HCT116 (cell line): ENCODE measurements at regions not wholly inside any gene's neighbourhood (a gene's known extent, or its start where the extent isn't known, plus 50 kb on each side); places are given as distances from the start of the nearest gene placed in this dataset.

ENCODE experiments used
- ATAC-seq: fragments of 200-7000 bp; cut with Tn5 transposase; 2 replicates; pipeline ENCODE4 v1.9.1; 2020; ENCODE audit warnings: mild to moderate bottlenecking, moderate library complexity
- BruUV-seq: library from RNA; stranded (reverse); fragments of 400-500 nt; replicated peaks from 2 replicates; lab custom pipeline; 2021; lab: Mats Ljungman, UMichigan
- CTCF ChIA-PET: fragments of 300-600 bp; sonication (Branson Sonifier 250); formaldehyde crosslinking; loops from one replicate; lab custom pipeline; 2021; ENCODE audit warnings: antibody characterized with exemption; lab: Charles Lee
- POLR2A ChIA-PET: fragments of 300-600, 350-600 bp; sonication (Branson Sonifier 250); formaldehyde crosslinking; loops from one replicate; lab custom pipeline; 2021; ENCODE audit warnings: antibody characterized with exemption; lab: Charles Lee
- RAD21 ChIA-PET, 2 experiments: fragments of 300-600 bp; sonication (Branson Sonifier 250); formaldehyde crosslinking; loops; one replicate each; lab custom pipeline; 2023; ENCODE audit warnings: low total read pairs in 2 of 2; ENCODE audit not compliant: uncharacterized antibody in 2 of 2, unreplicated experiment in 2 of 2, low non-redundant PET in 1 of 2; lab: Charles Lee
- DNase-seq: peaks from one replicate; pipeline ENCODE4 v3.0.0-alpha.2; 2010; ENCODE audit warnings: low read depth, low spot score
- H2AFZ ChIP-seq: fragments of 200-600 bp; shearing (Covaris generic), sonication (generic); 2 replicates; pipeline ENCODE4 v1.6.1; 2017; ENCODE audit warnings: low read depth, mixed run types, mixed read lengths, antibody characterized with exemption, low read length; ENCODE audit not compliant: poor library complexity, severe bottlenecking
- H3K27ac ChIP-seq: 2 replicates; pipeline ENCODE4 v1.5.1; 2012; ENCODE audit warnings: low read depth, low read length
- H3K27me3 ChIP-seq: fragments of 200-600 bp; sonication (generic); 2 replicates; pipeline ENCODE4 v1.6.1; 2016; ENCODE audit warnings: mixed run types, low read length, mixed read lengths; ENCODE audit not compliant: insufficient read depth
- H3K36me3 ChIP-seq, 2 experiments: fragments of 200-500 bp in 1 of 2; fragments of 200-600 bp in 1 of 2; sonication (Bioruptor generic) in 1 of 2; sonication (generic) in 1 of 2; 2 replicates each; pipeline versions ENCODE4 v1.5.1 to v1.6.1; 2014 to 2016; ENCODE audit warnings: low read length in 2 of 2, inconsistent platforms in 1 of 2, mixed read lengths in 1 of 2, mixed run types in 1 of 2; ENCODE audit not compliant: insufficient read depth in 2 of 2, control insufficient read depth in 1 of 2
- H3K4me1 ChIP-seq, 2 experiments: fragments of 200-600 bp in 1 of 2; sonication (generic) in 1 of 2; 2 replicates each; pipeline versions ENCODE4 v1.5.1 to v1.6.1; 2012 to 2017; ENCODE audit warnings: low read length in 2 of 2, inconsistent platforms in 1 of 2, mild to moderate bottlenecking in 1 of 2, mixed read lengths in 1 of 2, mixed run types in 1 of 2, moderate library complexity in 1 of 2; ENCODE audit not compliant: insufficient read depth in 2 of 2, control insufficient read depth in 1 of 2
- H3K4me2 ChIP-seq: fragments of 200-600 bp; sonication (generic); 2 replicates; pipeline ENCODE4 v1.6.1; 2017; ENCODE audit warnings: mixed run types, low read length, mixed read lengths
- H3K4me3 ChIP-seq, 2 experiments: fragments of 200-600 bp in 1 of 2; sonication (generic) in 1 of 2; replicated peaks in 1 of 2; 2 replicates each; pipeline ENCODE4 v1.5.1; 2011 to 2016; ENCODE audit warnings: low read length in 2 of 2, control low read depth in 1 of 2, low read depth in 1 of 2, mild to moderate bottlenecking in 1 of 2, mixed read lengths in 1 of 2, mixed run types in 1 of 2
- H3K79me2 ChIP-seq: fragments of 200-600 bp; sonication (generic); 2 replicates; pipeline ENCODE4 v1.6.1; 2017; ENCODE audit warnings: mild to moderate bottlenecking, mixed run types, low read length, moderate library complexity, mixed read lengths; ENCODE audit not compliant: insufficient read depth
- H3K9ac ChIP-seq: fragments of 200-600 bp; sonication (generic); 2 replicates; pipeline ENCODE4 v1.6.1; 2016; ENCODE audit warnings: low read length, mixed read lengths
- H3K9me2 ChIP-seq: fragments of 200-600 bp; sonication (generic), shearing (Covaris generic); 2 replicates; pipeline ENCODE4 v1.6.1; 2017; ENCODE audit warnings: mixed run types, mild to moderate bottlenecking, moderate library complexity; ENCODE audit not compliant: insufficient read depth
- H3K9me3 ChIP-seq, 2 experiments: fragments of 200-500 bp in 1 of 2; fragments of 200-600 bp in 1 of 2; sonication (Bioruptor generic) in 1 of 2; sonication (generic) in 1 of 2; 2 replicates each; pipeline ENCODE4 v1.6.1; 2014 to 2017; ENCODE audit warnings: low read length in 2 of 2, mixed read lengths in 2 of 2, inconsistent platforms in 1 of 2, low read depth in 1 of 2, mild to moderate bottlenecking in 1 of 2, mixed run types in 1 of 2, moderate library complexity in 1 of 2; ENCODE audit not compliant: control insufficient read depth in 1 of 2, insufficient read depth in 1 of 2
- H4K20me1 ChIP-seq: fragments of 200-600 bp; sonication (generic), shearing (Covaris generic); 2 replicates; pipeline ENCODE4 v1.6.1; 2017; ENCODE audit warnings: mixed run types, mild to moderate bottlenecking, moderate library complexity; ENCODE audit not compliant: insufficient read depth
- CBX3 ChIP-seq: IDR thresholded peaks from 2 replicates; pipeline ENCODE4 v1.6.1; 2012; ENCODE audit warnings: low read depth
- EZH2 ChIP-seq: fragments of 200-600 bp; sonication (generic); IDR thresholded peaks from 2 replicates; pipeline ENCODE4 v1.6.1; 2017; ENCODE audit warnings: antibody characterized with exemption, mixed run types
- FOSL1 ChIP-seq: IDR thresholded peaks from 2 replicates; pipeline ENCODE4 v1.6.1; 2012; ENCODE audit warnings: low read depth
- JUND ChIP-seq: IDR thresholded peaks from 2 replicates; pipeline ENCODE4 v1.6.1; 2012
- POLR2AphosphoS5 ChIP-seq: IDR thresholded peaks from 2 replicates; pipeline ENCODE4 v1.6.1; 2011; ENCODE audit warnings: mild to moderate bottlenecking, low read depth, low read length, moderate library complexity
- RAD21 ChIP-seq: IDR thresholded peaks from 2 replicates; pipeline ENCODE4 v1.6.1; 2012; ENCODE audit warnings: low read depth, mild to moderate bottlenecking
- SRF ChIP-seq: IDR thresholded peaks from 2 replicates; pipeline ENCODE4 v1.6.1; 2012; ENCODE audit warnings: low read depth
- ZFX ChIP-seq: fragments of 450-650 bp; IDR thresholded peaks from 2 replicates; pipeline ENCODE4 v1.6.1; 2017
- intact Hi-C: fragments of 100-400 bp; cut with micrococcal nuclease; formaldehyde crosslinking; loops from 2 replicates; pipeline ENCODE4 v1.10.0; 2022
- TF ChIP-seq, protein P1 (sequence below): IDR thresholded peaks from 2 replicates; pipeline ENCODE4 v1.6.1; 2011; ENCODE audit warnings: mild to moderate bottlenecking, low read length, moderate library complexity; ENCODE audit not compliant: insufficient replicate concordance; ENCODE audit errors: extremely low read depth
- TF ChIP-seq, protein P2 (sequence below), 3 experiments: fragments of 200-600 bp in 1 of 3; sonication (generic) in 1 of 3; IDR thresholded peaks in 2 of 3; conservative IDR thresholded peaks in 1 of 3; 2 replicates each; pipeline ENCODE4 v1.5.1; 2012 to 2017; ENCODE audit warnings: low read depth in 2 of 3, low read length in 2 of 3, antibody characterized with exemption in 1 of 3, borderline replicate concordance in 1 of 3, control low read depth in 1 of 3, mild to moderate bottlenecking in 1 of 3, mixed read lengths in 1 of 3, mixed run types in 1 of 3, moderate library complexity in 1 of 3; ENCODE audit not compliant: insufficient read depth in 1 of 3

DNA sequence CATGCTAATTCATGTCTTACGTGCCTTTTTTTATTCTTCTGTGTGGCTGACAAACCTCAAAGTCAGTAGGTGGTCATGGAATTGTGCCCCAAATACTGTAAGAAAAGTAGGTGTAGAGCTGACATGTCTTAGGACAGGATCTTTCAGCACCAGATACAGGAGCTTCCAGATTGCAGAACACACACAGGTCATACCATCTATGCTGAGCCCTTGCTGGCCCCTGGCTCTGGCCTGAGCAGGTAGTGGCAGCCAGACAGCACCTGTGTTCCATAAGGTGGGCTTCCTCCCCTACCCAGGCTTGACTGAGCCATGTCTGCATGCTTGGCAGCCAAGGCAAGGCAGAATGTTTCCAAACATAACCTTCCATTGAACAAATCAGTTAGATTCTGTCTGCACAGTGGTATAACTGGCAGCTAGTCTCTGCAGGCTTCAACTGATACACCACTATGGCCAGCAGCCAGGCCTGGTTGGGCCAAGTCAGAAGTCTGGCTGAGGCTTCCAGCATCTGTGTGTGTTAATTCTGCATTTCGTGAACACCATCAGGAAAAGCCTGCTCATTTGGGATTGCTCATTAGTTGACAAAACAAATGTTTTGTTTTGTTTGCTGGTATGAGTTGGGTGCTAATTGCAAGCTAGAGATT is 366.5 kb downstream of the FOXA2 start:
- no peak for TF ChIP-seq JUND
- TF ChIP-seq POLR2AphosphoS5, result no peak
- no peak for TF ChIP-seq CBX3
- TF ChIP-seq, protein P1, sequence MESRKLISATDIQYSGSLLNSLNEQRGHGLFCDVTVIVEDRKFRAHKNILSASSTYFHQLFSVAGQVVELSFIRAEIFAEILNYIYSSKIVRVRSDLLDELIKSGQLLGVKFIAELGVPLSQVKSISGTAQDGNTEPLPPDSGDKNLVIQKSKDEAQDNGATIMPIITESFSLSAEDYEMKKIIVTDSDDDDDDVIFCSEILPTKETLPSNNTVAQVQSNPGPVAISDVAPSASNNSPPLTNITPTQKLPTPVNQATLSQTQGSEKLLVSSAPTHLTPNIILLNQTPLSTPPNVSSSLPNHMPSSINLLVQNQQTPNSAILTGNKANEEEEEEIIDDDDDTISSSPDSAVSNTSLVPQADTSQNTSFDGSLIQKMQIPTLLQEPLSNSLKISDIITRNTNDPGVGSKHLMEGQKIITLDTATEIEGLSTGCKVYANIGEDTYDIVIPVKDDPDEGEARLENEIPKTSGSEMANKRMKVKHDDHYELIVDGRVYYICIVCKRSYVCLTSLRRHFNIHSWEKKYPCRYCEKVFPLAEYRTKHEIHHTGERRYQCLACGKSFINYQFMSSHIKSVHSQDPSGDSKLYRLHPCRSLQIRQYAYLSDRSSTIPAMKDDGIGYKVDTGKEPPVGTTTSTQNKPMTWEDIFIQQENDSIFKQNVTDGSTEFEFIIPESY, result no peak
- TF ChIP-seq EZH2, result no peak
- TF ChIP-seq, protein P2, sequence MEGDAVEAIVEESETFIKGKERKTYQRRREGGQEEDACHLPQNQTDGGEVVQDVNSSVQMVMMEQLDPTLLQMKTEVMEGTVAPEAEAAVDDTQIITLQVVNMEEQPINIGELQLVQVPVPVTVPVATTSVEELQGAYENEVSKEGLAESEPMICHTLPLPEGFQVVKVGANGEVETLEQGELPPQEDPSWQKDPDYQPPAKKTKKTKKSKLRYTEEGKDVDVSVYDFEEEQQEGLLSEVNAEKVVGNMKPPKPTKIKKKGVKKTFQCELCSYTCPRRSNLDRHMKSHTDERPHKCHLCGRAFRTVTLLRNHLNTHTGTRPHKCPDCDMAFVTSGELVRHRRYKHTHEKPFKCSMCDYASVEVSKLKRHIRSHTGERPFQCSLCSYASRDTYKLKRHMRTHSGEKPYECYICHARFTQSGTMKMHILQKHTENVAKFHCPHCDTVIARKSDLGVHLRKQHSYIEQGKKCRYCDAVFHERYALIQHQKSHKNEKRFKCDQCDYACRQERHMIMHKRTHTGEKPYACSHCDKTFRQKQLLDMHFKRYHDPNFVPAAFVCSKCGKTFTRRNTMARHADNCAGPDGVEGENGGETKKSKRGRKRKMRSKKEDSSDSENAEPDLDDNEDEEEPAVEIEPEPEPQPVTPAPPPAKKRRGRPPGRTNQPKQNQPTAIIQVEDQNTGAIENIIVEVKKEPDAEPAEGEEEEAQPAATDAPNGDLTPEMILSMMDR (IDR thresholded peaks at IDR 0.05 in 2 of 3, conservative IDR thresholded peaks at IDR 0.05 in 1 of 3; ENCODE audit: borderline replicate concordance in 1 of 3, insufficient read depth in 1 of 3, low read depth in 2 of 3, low read length in 2 of 3), result no peak
- no peak for TF ChIP-seq SRF
- TF ChIP-seq RAD21, result no peak
- TF ChIP-seq FOSL1, result no peak
- no peak for TF ChIP-seq ZFX
- TF ChIP-seq, all 23 proteins: peak for 0
- Histone ChIP-seq H3K9ac (no peak overlapping the region), H3K79me2 (no peaks in the 10 kb centered on the region), H3K9me2 (no peaks in the 10 kb centered on the region), H3K27ac (no peak overlapping the region), H3K27me3 (no peaks in the 10 kb centered on the region), H3K36me3 (no peaks in the 10 kb centered on the region), H3K4me3 (no peak overlapping the region), H3K4me1 (no peaks in the 10 kb centered on the region), H3K9me3 (no peaks in the 10 kb centered on the region), H2AFZ (no peak overlapping the region), H4K20me1 (no peaks in the 10 kb centered on the region), H3K4me2 (no peak overlapping the region)
- ChIA-PET CTCF (no interaction called here), RAD21 (no interaction called here), POLR2A (no interaction called here)
- DNase-seq (no peak), ATAC-seq (no peak)
- intact Hi-C loops, result no loop called here
- BruUV-seq, result no TSS peak
